Endothelial cell of umbilical vein (primary cell): ENCODE measurements at regions not wholly inside any gene's neighbourhood (a gene's known extent, or its start where the extent isn't known, plus 50 kb on each side); places are given as distances from the start of the nearest gene placed in this dataset.
"Not testable (repeated sequence)": the region's sequence is repeated elsewhere in the genome, so short reads cannot be mapped to it uniquely, and the experiment has no call there.

Source experiments
- CTCF ChIP-seq, 2 donors: IDR thresholded peaks; 1 replicate in 1 of 2; 2 replicates in 1 of 2; pipeline ENCODE4 v1.5.1; 2011; ENCODE audit warnings: low read length in 2 of 2, mild to moderate bottlenecking in 2 of 2, moderate library complexity in 2 of 2, control low read depth in 1 of 2, inconsistent platforms in 1 of 2, low read depth in 1 of 2; ENCODE audit not compliant: insufficient read depth in 1 of 2; ENCODE audit errors: extremely low read depth in 1 of 2
- EZH2 ChIP-seq: IDR thresholded peaks from 2 replicates; pipeline ENCODE4 v1.6.1; 2012; ENCODE audit warnings: borderline replicate concordance, low read depth, mild to moderate bottlenecking, moderate library complexity, low read length, inconsistent platforms; ENCODE audit not compliant: severe bottlenecking
- FOS ChIP-seq: IDR thresholded peaks from 2 replicates; pipeline ENCODE4 v1.6.1; 2011; ENCODE audit warnings: mild to moderate bottlenecking, low read length, moderate library complexity, borderline replicate concordance; ENCODE audit not compliant: insufficient read depth
- GATA2 ChIP-seq: IDR thresholded peaks from 2 replicates; pipeline ENCODE4 v1.7.0; 2011; ENCODE audit warnings: low read depth, mild to moderate bottlenecking, moderate library complexity, mixed read lengths, low read length; ENCODE audit not compliant: insufficient read length, insufficient read depth
- JUN ChIP-seq: IDR thresholded peaks from 2 replicates; pipeline ENCODE4 v1.6.1; 2011; ENCODE audit warnings: borderline replicate concordance, low read depth; ENCODE audit not compliant: insufficient read length, insufficient read depth
- MAX ChIP-seq: IDR thresholded peaks from 2 replicates; pipeline ENCODE4 v1.6.1; 2011; ENCODE audit not compliant: insufficient read depth, insufficient read length
- MYC ChIP-seq: IDR thresholded peaks from one replicate; pipeline ENCODE4 v1.6.1; 2011; ENCODE audit warnings: mild to moderate bottlenecking, low read depth, low read length
- POLR2A ChIP-seq: IDR thresholded peaks from 2 replicates; pipeline ENCODE4 v1.6.1; 2012; ENCODE audit warnings: low read depth, mild to moderate bottlenecking, control low read depth, low read length
- POLR2AphosphoS5 ChIP-seq: IDR thresholded peaks from 2 replicates; pipeline ENCODE4 v1.6.1; 2012; ENCODE audit warnings: low read depth, mild to moderate bottlenecking, control low read depth, low read length, moderate library complexity; ENCODE audit not compliant: insufficient read depth

GRCh38 chrX:128674326-128675086 is 622.3 kb upstream of the ACTRT1 start:
- not testable (repeated sequence) for TF ChIP-seq POLR2A; CTCF (IDR thresholded peaks at IDR 0.05; ENCODE audit: extremely low read depth in 1 of 2, insufficient read depth in 1 of 2, low read depth in 1 of 2, low read length in 2 of 2); EZH2; FOS; POLR2AphosphoS5; MAX; GATA2; MYC; JUN
